GM12891 (cell line): ENCODE measurements at regions not wholly inside any gene's neighbourhood (a gene's known extent, or its start where the extent isn't known, plus 50 kb on each side); places are given as distances from the start of the nearest gene placed in this dataset.

Experiments used
- POLR2A ChIP-seq: IDR thresholded peaks from 2 replicates; pipeline ENCODE4 v1.6.1; 2011; ENCODE audit warnings: low read depth, low read length, control low read depth
- POLR2AphosphoS5 ChIP-seq: IDR thresholded peaks from 2 replicates; pipeline ENCODE4 v1.6.1; 2011; ENCODE audit warnings: low read depth, low read length, control low read depth

DNA sequence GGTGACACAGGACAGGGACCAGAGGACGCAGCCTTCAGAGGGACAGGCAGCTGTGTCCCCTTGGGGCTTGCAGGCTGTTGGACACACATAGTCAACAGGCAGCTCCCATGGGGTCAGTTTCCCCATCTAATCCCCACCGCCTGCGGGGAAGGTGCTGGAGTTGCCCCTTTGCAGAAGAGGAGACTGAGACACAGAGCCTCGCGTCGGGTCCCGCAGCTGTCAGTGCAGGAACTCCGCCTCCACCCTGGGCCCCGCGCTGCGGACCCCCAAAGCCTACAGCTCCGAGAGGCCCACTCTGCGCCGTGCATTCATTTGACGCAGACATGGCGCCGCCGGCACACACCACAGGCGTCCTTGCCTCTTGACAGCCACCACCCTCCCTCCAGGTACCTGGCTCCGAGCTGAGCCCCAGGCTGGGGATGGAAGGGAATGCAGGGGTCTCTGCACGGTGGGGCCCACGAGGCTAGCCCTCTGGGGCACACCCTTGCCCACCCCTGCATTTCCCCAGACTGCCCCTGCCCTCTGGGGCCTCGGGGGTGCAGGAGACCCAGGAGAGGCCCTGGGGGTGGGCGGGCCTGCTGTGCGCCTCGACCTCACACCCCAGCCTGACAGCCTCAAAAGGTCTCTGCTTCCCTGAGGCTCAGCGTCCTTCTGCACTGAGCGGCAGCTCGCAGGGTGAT lies 88.5 kb upstream of the ACTRT2 start:
- no peak for TF ChIP-seq POLR2A
- no peak for TF ChIP-seq POLR2AphosphoS5
